ENCODE measurements at regions not wholly inside any gene's neighbourhood (a gene's known extent, or its start where the extent isn't known, plus 50 kb on each side); places are given as distances from the start of the nearest gene placed in this dataset.

DNA sequence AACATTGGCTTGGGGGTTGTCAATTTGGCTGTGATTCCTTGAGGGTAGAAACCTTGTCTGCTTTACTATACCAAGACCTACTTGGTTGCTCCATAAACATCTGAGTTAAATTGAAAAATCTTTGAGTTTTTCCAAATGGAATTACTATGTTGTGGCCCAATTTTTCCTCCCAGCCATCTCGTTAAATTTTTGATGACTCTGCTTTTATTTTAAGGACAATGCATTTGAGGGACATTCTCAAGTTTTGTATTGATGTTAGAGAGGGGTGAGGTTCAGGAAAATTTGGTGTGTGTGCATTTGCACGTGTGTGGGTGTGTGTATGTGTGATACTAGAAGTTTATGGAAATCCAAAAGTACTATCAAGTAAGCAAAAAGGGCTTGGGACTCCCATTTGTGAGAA is 491.4 kb upstream of the KLF4 start:
- no peak for TF ChIP-seq CTCF (IDR thresholded peaks at IDR 0.05; ENCODE audit: extremely low read depth in 1 of 2, insufficient read depth in 1 of 2, low read depth in 1 of 2, low read length in 2 of 2)
- no peak for TF ChIP-seq EZH2 (IDR thresholded peaks at IDR 0.05; ENCODE audit: borderline replicate concordance, low read depth, low read length, severe bottlenecking)
- no peak for TF ChIP-seq POLR2AphosphoS5 (IDR thresholded peaks at IDR 0.05; ENCODE audit: insufficient read depth, low read depth, low read length)

All from endothelial cell of umbilical vein (primary cell).